CD4-positive, alpha-beta T cell treated with Interleukin-10 for 1 hour (primary cell): ENCODE measurements at regions not wholly inside any gene's neighbourhood (a gene's known extent, or its start where the extent isn't known, plus 50 kb on each side); places are given as distances from the start of the nearest gene placed in this dataset.
"Not testable (repeated sequence)": the region's sequence is repeated elsewhere in the genome, so short reads cannot be mapped to it uniquely, and the experiment has no call there.

Experiments
- DNase-seq: peaks from one replicate; pipeline ENCODE4 v3.0.0-alpha.2; 2020

GRCh38 chr4:104549736-104550135, 55.0 kb upstream of the CXXC4 start:
- no peak for DNase-seq

GRCh38 chr4:104559502-104559901, 64.8 kb upstream of the CXXC4 start:
- DNase-seq: no peak

GRCh38 chr4:104571341-104571740, 76.6 kb upstream of the CXXC4 start:
- DNase-seq: no peak

GRCh38 chr4:104574371-104574770, 79.7 kb upstream of the CXXC4 start:
- DNase-seq: no peak

GRCh38 chr4:104575278-104575677, 80.6 kb upstream of the CXXC4 start:
- no peak for DNase-seq

- no peak for DNase-seq
Observed at GRCh38 chr4:104577405-104577804, 82.7 kb upstream of the CXXC4 start.

- DNase-seq: not testable (repeated sequence)
Observed at GRCh38 chr4:104581476-104581875, 86.8 kb upstream of the CXXC4 start.

GRCh38 chr4:104582056-104582455, 87.4 kb upstream of the CXXC4 start:
- DNase-seq: not testable (repeated sequence)

GRCh38 chr4:104589264-104589868, 94.7 kb upstream of the CXXC4 start:
- DNase-seq: no peak

- DNase-seq: no peak
Observed at GRCh38 chr4:104591510-104591911, 96.8 kb upstream of the CXXC4 start.

- no peak for DNase-seq
Observed at GRCh38 chr4:104592183-104592582, 97.5 kb upstream of the CXXC4 start.

- DNase-seq: no peak
Observed at GRCh38 chr4:104593019-104593418, 98.3 kb upstream of the CXXC4 start.

GRCh38 chr4:104596189-104596588, 101.5 kb upstream of the CXXC4 start:
- no peak for DNase-seq

- no peak for DNase-seq
Observed at GRCh38 chr4:104615496-104615895, 120.8 kb upstream of the CXXC4 start.

GRCh38 chr4:104615926-104616325, 121.2 kb upstream of the CXXC4 start:
- DNase-seq: no peak

- DNase-seq: no peak
Observed at GRCh38 chr4:104616401-104616820, 121.7 kb upstream of the CXXC4 start.

GRCh38 chr4:104625706-104626105, 131.0 kb upstream of the CXXC4 start:
- no peak for DNase-seq

GRCh38 chr4:104629601-104630000, 134.9 kb upstream of the CXXC4 start:
- DNase-seq: no peak

- DNase-seq: no peak
Observed at GRCh38 chr4:104630272-104630671, 135.6 kb upstream of the CXXC4 start.

- no peak for DNase-seq
Observed at GRCh38 chr4:104631000-104631399, 136.3 kb upstream of the CXXC4 start.

GRCh38 chr4:104641418-104641817, 146.7 kb upstream of the CXXC4 start:
- no peak for DNase-seq

- no peak for DNase-seq
Observed at GRCh38 chr4:104642521-104642920, 147.8 kb upstream of the CXXC4 start.

- no peak for DNase-seq
Observed at GRCh38 chr4:104643805-104644204, 149.1 kb upstream of the CXXC4 start.

- no peak for DNase-seq
Observed at GRCh38 chr4:104649631-104650030, 154.9 kb upstream of the CXXC4 start.

- DNase-seq: not testable (repeated sequence)
Observed at GRCh38 chr4:104662269-104662668, 167.6 kb upstream of the CXXC4 start.

GRCh38 chr4:104677116-104677515, 182.4 kb upstream of the CXXC4 start:
- DNase-seq: no peak
